ENCODE measurements at regions not wholly inside any gene's neighbourhood (a gene's known extent, or its start where the extent isn't known, plus 50 kb on each side); places are given as distances from the start of the nearest gene placed in this dataset.

DNA sequence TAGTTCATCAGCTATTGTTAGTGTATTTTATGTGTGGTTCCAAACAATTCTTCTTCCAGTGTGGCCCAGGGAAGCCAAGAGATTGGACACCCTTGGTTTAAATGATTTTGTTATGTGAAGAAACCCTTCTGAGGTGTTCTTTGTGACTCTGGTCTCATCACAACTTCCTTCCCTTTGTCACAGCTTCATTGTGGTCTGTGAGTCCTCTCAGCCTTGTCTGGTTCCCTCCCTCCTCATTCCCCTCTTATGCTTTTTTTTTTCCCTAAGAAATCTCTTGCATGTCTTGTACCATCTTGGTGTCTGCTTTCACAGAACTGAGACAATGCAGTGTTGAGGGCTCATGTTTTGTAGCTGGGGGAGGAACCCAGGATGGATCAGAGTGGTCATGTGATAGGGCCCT lies 118.9 kb downstream of the TMEM182 start:
- TF ChIP-seq, protein P1, sequence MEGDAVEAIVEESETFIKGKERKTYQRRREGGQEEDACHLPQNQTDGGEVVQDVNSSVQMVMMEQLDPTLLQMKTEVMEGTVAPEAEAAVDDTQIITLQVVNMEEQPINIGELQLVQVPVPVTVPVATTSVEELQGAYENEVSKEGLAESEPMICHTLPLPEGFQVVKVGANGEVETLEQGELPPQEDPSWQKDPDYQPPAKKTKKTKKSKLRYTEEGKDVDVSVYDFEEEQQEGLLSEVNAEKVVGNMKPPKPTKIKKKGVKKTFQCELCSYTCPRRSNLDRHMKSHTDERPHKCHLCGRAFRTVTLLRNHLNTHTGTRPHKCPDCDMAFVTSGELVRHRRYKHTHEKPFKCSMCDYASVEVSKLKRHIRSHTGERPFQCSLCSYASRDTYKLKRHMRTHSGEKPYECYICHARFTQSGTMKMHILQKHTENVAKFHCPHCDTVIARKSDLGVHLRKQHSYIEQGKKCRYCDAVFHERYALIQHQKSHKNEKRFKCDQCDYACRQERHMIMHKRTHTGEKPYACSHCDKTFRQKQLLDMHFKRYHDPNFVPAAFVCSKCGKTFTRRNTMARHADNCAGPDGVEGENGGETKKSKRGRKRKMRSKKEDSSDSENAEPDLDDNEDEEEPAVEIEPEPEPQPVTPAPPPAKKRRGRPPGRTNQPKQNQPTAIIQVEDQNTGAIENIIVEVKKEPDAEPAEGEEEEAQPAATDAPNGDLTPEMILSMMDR (IDR thresholded peaks at IDR 0.05; ENCODE audit: borderline replicate concordance, extremely low read depth, low read length, poor library complexity, severe bottlenecking) = no peak
- TF ChIP-seq EZH2 (IDR thresholded peaks at IDR 0.05; ENCODE audit: borderline replicate concordance, low read depth, low read length, severe bottlenecking) = no peak
